Lung (tissue), 11 donors: ENCODE measurements at regions not wholly inside any gene's neighbourhood (a gene's known extent, or its start where the extent isn't known, plus 50 kb on each side); places are given as distances from the start of the nearest gene placed in this dataset.

ENCODE experiments used
- ATAC-seq: fragments of 200-7000 bp; cut with Tn5 transposase; one replicate; pipeline ENCODE4 v1.9.1; 2020; ENCODE audit warnings: moderate number of reproducible peaks; ENCODE audit not compliant: insufficient read depth, low FRiP score
- DNase-seq, 3 donors: peaks; one replicate each; pipeline ENCODE4 v3.0.0-alpha.2; 2013 to 2017
- H3K27ac ChIP-seq, 2 donors: one replicate each; pipeline ENCODE4 v1.5.1; 2013; ENCODE audit warnings: mild to moderate bottlenecking in 2 of 2, moderate library complexity in 2 of 2, control low read depth in 1 of 2, inconsistent platforms in 1 of 2, low read depth in 1 of 2, low read length in 1 of 2
- H3K27me3 ChIP-seq, 3 donors: one replicate each; pipeline ENCODE4 v1.5.1; 2013; ENCODE audit warnings: low read length in 2 of 3; ENCODE audit not compliant: control insufficient read depth in 3 of 3, insufficient read depth in 3 of 3
- H3K36me3 ChIP-seq, 4 donors: one replicate each; pipeline ENCODE4 v1.5.1; 2013; ENCODE audit warnings: low read length in 4 of 4, mild to moderate bottlenecking in 1 of 4, moderate library complexity in 1 of 4; ENCODE audit not compliant: control insufficient read depth in 4 of 4, insufficient read depth in 4 of 4
- H3K4me1 ChIP-seq, 5 donors: one replicate each; pipeline ENCODE4 v1.5.1; 2013; ENCODE audit warnings: low read length in 5 of 5, mild to moderate bottlenecking in 2 of 5, moderate library complexity in 1 of 5; ENCODE audit not compliant: control insufficient read depth in 5 of 5, insufficient read depth in 5 of 5
- H3K4me3 ChIP-seq: one replicate; pipeline ENCODE4 v1.5.1; 2013; ENCODE audit warnings: mild to moderate bottlenecking, control low read depth, moderate library complexity
- H3K9ac ChIP-seq, 2 donors: one replicate each; pipeline ENCODE4 v1.5.1; 2013; ENCODE audit warnings: low read length in 2 of 2, control low read depth in 1 of 2; ENCODE audit not compliant: insufficient read depth in 1 of 2
- H3K9me3 ChIP-seq, 4 donors: one replicate each; pipeline ENCODE4 v1.5.1; 2013; ENCODE audit warnings: low read length in 3 of 4, mild to moderate bottlenecking in 1 of 4, moderate library complexity in 1 of 4; ENCODE audit not compliant: control insufficient read depth in 4 of 4, insufficient read depth in 3 of 4
- CTCF ChIP-seq: IDR thresholded peaks from 2 replicates; pipeline ENCODE4 v1.5.1; 2012; ENCODE audit warnings: mild to moderate bottlenecking; ENCODE audit errors: control extremely low read depth, extremely low read depth
- WGBS, 2 donors: extraction: QIAGEN DNeasy Blood & Tissue Kit; methylation state at CpG; one replicate each; pipeline ENCODE4 v1.1.7; 2013; 5-methylcytosine and 5-hydroxymethylcytosine counted together
- donor health status: control.
- donor health status: control.
- donor health status: Bipolar disorder and iron deficiency.
- donor health status: healthy.
- donor health status: DM: yes; HTN: yes; CAD: no.

GRCh38 chr11:114848027-114848426 is 169.7 kb downstream of the NXPE2 start:
- TF ChIP-seq CTCF, result no peak
- Histone ChIP-seq H3K9me3 (no peaks in the 10 kb centered on the region), H3K4me1 (peaks cover 0 to 27% (median 0%) of the 10 kb centered on the region in 5 donors), H3K9ac (no peak overlapping the region), H3K27me3 (no peaks in the 10 kb centered on the region), H3K36me3 (no peaks in the 10 kb centered on the region), H3K4me3 (no peak overlapping the region), H3K27ac (no peak overlapping the region)
- 38 to 46% methylated on average over 6 of the region's 6 CpGs for WGBS, 2 donors
- no peak for DNase-seq
- ATAC-seq, result no peak

GRCh38 chr11:114857281-114857680 is 179.0 kb downstream of the NXPE2 start:
- no peak for TF ChIP-seq CTCF
- no peaks in the 10 kb centered on the region for H3K4me1 ChIP-seq
- no peak for ATAC-seq
- no peak for DNase-seq
- H3K9me3 ChIP-seq, result peaks cover 0 to 2% (median 0%) of the 10 kb centered on the region in 4 donors
- no peak overlapping the region for H3K9ac ChIP-seq
- H3K27me3 ChIP-seq, result no peaks in the 10 kb centered on the region
- WGBS, 2 donors, result 34 to 53% methylated on average over 4 of the region's 4 CpGs
- H3K4me3 ChIP-seq, result no peak overlapping the region
- H3K27ac ChIP-seq, result no peak overlapping the region
- peaks cover 0 to 1% (median 0%) of the 10 kb centered on the region in 4 donors for H3K36me3 ChIP-seq

GRCh38 chr11:114864896-114865295 is 186.6 kb downstream of the NXPE2 start:
- TF ChIP-seq CTCF, result no peak
- H3K4me3 ChIP-seq, result no peak overlapping the region
- no peak overlapping the region for H3K9ac ChIP-seq
- H3K36me3 ChIP-seq, result no peaks in the 10 kb centered on the region
- H3K9me3 ChIP-seq, result no peaks in the 10 kb centered on the region
- no peak overlapping the region for H3K27ac ChIP-seq
- peak in 2 of 3 donors; percentile 85 to 89 for DNase-seq
- H3K4me1 ChIP-seq, result peaks cover 0 to 17% (median 0%) of the 10 kb centered on the region in 5 donors
- no peak for ATAC-seq
- H3K27me3 ChIP-seq, result peaks cover 0 to 3% (median 0%) of the 10 kb centered on the region in 3 donors
- 40 to 43% methylated on average over 2 of the region's 2 CpGs for WGBS, 2 donors

- Histone ChIP-seq H3K36me3 (no peaks in the 10 kb centered on the region), H3K4me1 (peaks cover 0 to 6% (median 2%) of the 10 kb centered on the region in 5 donors), H3K9ac (no peak overlapping the region), H3K27me3 (peaks cover 0 to 5% (median 2%) of the 10 kb centered on the region in 3 donors), H3K27ac (no peak overlapping the region), H3K9me3 (peaks cover 0 to 3% (median 1%) of the 10 kb centered on the region in 4 donors), H3K4me3 (no peak overlapping the region)
- DNase-seq (no peak), ATAC-seq (no peak)
- TF ChIP-seq CTCF, result no peak
- WGBS, 2 donors, result 74 to 75% methylated on average over 6 of the region's 6 CpGs
These were observed 197.9 kb downstream of the NXPE2 start for GRCh38 chr11:114876234-114876633.
